ENCODE measurements at regions not wholly inside any gene's neighbourhood (a gene's known extent, or its start where the extent isn't known, plus 50 kb on each side); places are given as distances from the start of the nearest gene placed in this dataset.
"Not testable (repeated sequence)": the region's sequence is repeated elsewhere in the genome, so short reads cannot be mapped to it uniquely, and the experiment has no call there.

GRCh38 chr18:41871229-41872000 is 83.6 kb upstream of the PIK3C3 start:
- Histone ChIP-seq H3K36me3 (no peaks in the 10 kb centered on the region), H3K27ac (no peak overlapping the region), H3K4me1 (no peaks in the 10 kb centered on the region), H3K9me3 (no peaks in the 10 kb centered on the region), H3K27me3 (no peaks in the 10 kb centered on the region), H3K4me3 (no peak overlapping the region)
- TF ChIP-seq, protein P1, sequence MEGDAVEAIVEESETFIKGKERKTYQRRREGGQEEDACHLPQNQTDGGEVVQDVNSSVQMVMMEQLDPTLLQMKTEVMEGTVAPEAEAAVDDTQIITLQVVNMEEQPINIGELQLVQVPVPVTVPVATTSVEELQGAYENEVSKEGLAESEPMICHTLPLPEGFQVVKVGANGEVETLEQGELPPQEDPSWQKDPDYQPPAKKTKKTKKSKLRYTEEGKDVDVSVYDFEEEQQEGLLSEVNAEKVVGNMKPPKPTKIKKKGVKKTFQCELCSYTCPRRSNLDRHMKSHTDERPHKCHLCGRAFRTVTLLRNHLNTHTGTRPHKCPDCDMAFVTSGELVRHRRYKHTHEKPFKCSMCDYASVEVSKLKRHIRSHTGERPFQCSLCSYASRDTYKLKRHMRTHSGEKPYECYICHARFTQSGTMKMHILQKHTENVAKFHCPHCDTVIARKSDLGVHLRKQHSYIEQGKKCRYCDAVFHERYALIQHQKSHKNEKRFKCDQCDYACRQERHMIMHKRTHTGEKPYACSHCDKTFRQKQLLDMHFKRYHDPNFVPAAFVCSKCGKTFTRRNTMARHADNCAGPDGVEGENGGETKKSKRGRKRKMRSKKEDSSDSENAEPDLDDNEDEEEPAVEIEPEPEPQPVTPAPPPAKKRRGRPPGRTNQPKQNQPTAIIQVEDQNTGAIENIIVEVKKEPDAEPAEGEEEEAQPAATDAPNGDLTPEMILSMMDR (IDR thresholded peaks at IDR 0.05) = no peak
- no peak for TF ChIP-seq POLR2A (IDR thresholded peaks at IDR 0.05)
- 47% methylated on average over 7 of the region's 7 CpGs for WGBS (ENCODE audit: insufficient coverage, low coverage, low lambda C conversion rate, missing lambda C conversion rate)
- intact Hi-C loops (cut with DNase I) = no loop called here
- DNase-seq = no peak
- ATAC-seq = peak in 3 of 4 donors; percentile 32 to 56 (median 38)

DNA sequence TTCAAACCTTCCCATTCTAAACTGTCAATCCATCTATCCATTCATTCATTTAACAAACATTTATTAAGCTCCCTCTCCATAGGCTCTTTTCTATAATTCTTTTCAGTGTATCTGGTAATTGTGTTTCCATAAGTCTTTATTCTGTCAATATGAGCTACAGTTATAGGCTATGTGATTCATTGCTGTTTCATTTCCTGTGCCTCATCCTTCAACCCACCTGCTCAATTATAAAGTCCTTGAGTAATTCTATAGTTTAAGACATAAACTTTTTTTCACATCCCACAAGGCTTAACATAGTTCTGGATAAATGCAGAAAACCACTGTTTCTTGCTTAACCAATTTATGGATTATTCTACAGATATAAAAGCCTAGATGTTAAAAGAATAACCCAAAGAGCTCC is 84.2 kb upstream of the PIK3C3 start:
- intact Hi-C loops (cut with DNase I) = no loop called here
- TF ChIP-seq, protein P1 (IDR thresholded peaks at IDR 0.05) = no peak
- TF ChIP-seq POLR2A (IDR thresholded peaks at IDR 0.05) = no peak
- Histone ChIP-seq H3K27ac (no peak overlapping the region), H3K4me1 (no peaks in the 10 kb centered on the region), H3K27me3 (no peaks in the 10 kb centered on the region), H3K4me3 (no peak overlapping the region), H3K36me3 (no peaks in the 10 kb centered on the region), H3K9me3 (no peaks in the 10 kb centered on the region)
- no peak for ATAC-seq
- DNase-seq = no peak

DNA sequence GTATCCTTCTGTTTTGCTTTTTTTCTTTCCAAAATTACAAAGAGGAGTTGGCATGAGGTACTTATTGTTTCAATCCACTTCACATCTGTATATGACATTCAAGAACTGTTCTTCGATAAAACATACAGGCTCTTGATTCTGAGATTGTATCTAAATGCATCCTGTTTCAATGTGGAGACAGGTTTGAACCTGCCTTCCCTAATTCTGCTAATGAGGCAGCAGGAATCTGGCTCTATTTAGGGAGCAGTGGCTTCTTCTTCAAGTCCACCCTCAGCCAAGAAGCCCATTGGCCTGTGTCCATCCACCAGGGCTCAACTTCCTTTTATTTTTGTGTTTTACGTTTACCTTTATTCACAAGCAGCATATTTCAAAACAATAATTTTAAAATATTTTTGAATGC is 84.8 kb upstream of the PIK3C3 start:
- Histone ChIP-seq H3K4me3 (no peak overlapping the region), H3K36me3 (no peaks in the 10 kb centered on the region), H3K27ac (no peak overlapping the region), H3K27me3 (no peaks in the 10 kb centered on the region), H3K9me3 (no peaks in the 10 kb centered on the region), H3K4me1 (no peaks in the 10 kb centered on the region)
- 76% methylated on average over 2 of the region's 2 CpGs for WGBS (ENCODE audit: insufficient coverage, low coverage, low lambda C conversion rate, missing lambda C conversion rate)
- ATAC-seq (no peak), DNase-seq (no peak)
- TF ChIP-seq POLR2A (IDR thresholded peaks at IDR 0.05) = no peak
- TF ChIP-seq, protein P1 (IDR thresholded peaks at IDR 0.05) = no peak
- intact Hi-C loops (cut with DNase I) = no loop called here

GRCh38 chr18:41865796-41866195 is 89.2 kb upstream of the PIK3C3 start:
- H3K4me3 ChIP-seq; intact Hi-C loops (cut with DNase I); ATAC-seq; H3K36me3 ChIP-seq; H3K27ac ChIP-seq; DNase-seq; H3K9me3 ChIP-seq; H3K4me1 ChIP-seq; H3K27me3 ChIP-seq: not testable (repeated sequence)
- WGBS (ENCODE audit: insufficient coverage, low coverage, low lambda C conversion rate, missing lambda C conversion rate) = no CpG with 5 or more reads among the region's 27 CpGs

- H3K36me3 ChIP-seq = no peaks in the 10 kb centered on the region
- whole genome bisulfite sequencing (ENCODE audit: insufficient coverage, low coverage, low lambda C conversion rate, missing lambda C conversion rate) = 71% methylated on average over 3 of the region's 3 CpGs
- intact Hi-C loops (cut with DNase I) = no loop called here
Observed at GRCh38 chr18:41864216-41864615, 90.8 kb upstream of the PIK3C3 start.

More at GRCh38 chr18:41864216-41864615, 90.8 kb upstream of the PIK3C3 start:
- ATAC-seq (no peak), DNase-seq (no peak)
- Histone ChIP-seq H3K9me3 (no peaks in the 10 kb centered on the region), H3K27ac (no peak overlapping the region), H3K4me3 (no peak overlapping the region), H3K27me3 (no peaks in the 10 kb centered on the region), H3K4me1 (no peaks in the 10 kb centered on the region)
- TF ChIP-seq, protein P1 (IDR thresholded peaks at IDR 0.05) = no peak
- no peak for TF ChIP-seq POLR2A (IDR thresholded peaks at IDR 0.05)
